Ovary (tissue), 7 donors: ENCODE measurements at regions not wholly inside any gene's neighbourhood (a gene's known extent, or its start where the extent isn't known, plus 50 kb on each side); places are given as distances from the start of the nearest gene placed in this dataset.

Experiments
- DNase-seq, 5 donors: peaks; one replicate each; pipeline ENCODE4 v3.0.0-alpha.2; 2019 to 2020
- H3K27ac ChIP-seq, 2 donors: fragments of 200-600 bp; one replicate each; pipeline versions ENCODE4 v1.5.1 to v1.8.0; 2019 to 2022
- H3K27me3 ChIP-seq: fragments of 200-600 bp; one replicate; pipeline ENCODE4 v1.8.0; 2022
- H3K36me3 ChIP-seq: fragments of 200-600 bp; sonication (generic); one replicate; pipeline ENCODE4 v1.5.1; 2019
- H3K4me1 ChIP-seq: one replicate; pipeline ENCODE4 v1.8.1; 2013; ENCODE audit warnings: mild to moderate bottlenecking, moderate library complexity; ENCODE audit not compliant: insufficient read depth
- H3K4me3 ChIP-seq: fragments of 200-600 bp; sonication (generic); one replicate; pipeline ENCODE4 v1.5.1; 2017
- H3K9me3 ChIP-seq, 2 donors: fragments of 200-600 bp in 1 of 2; sonication (generic) in 1 of 2; one replicate each; pipeline versions ENCODE4 v1.5.1 to v1.8.1; 2013 to 2019; ENCODE audit warnings: mild to moderate bottlenecking in 1 of 2, moderate library complexity in 1 of 2
- CTCF ChIP-seq, 3 donors: fragments of 450-650 bp in 2 of 3; fragments of 200-600 bp in 1 of 3; IDR thresholded peaks; one replicate each; pipeline versions ENCODE4 v1.5.1 to v1.8.0; 2016 to 2022; ENCODE audit warnings: antibody characterized with exemption in 3 of 3, mild to moderate bottlenecking in 1 of 3
- EP300 ChIP-seq: sonication (generic); formaldehyde crosslinking; IDR thresholded peaks from one replicate; pipeline ENCODE4 v1.6.1; 2017; ENCODE audit warnings: antibody characterized with exemption
- POLR2A ChIP-seq: fragments of 450-650 bp; IDR thresholded peaks from one replicate; pipeline ENCODE4 v1.6.1; 2017; ENCODE audit warnings: antibody characterized with exemption, mild to moderate bottlenecking, moderate library complexity
- WGBS, 3 donors: extraction: QIAGEN DNeasy Blood & Tissue Kit in 1 of 3; methylation state at CpG; one replicate each; pipeline versions ENCODE4 v1.1.5 to v1.1.7; 2013 to 2017; 5-methylcytosine and 5-hydroxymethylcytosine counted together
- intact Hi-C, 4 donors: fragments of 100-400 bp; cut with DNase I; formaldehyde crosslinking; loops; one replicate each; pipeline versions ENCODE4 v1.11.0 to v1.15.1; 2022 to 2023
- donor health status: DM: no; HTN: no; CAD: no; lungs with moderate emphysema.
- donor health status: DM: no; HTN: no; CAD: no.
- donor health status: Bipolar disorder and iron deficiency.
- donor health status: DM: no; HTN: no; CAD: no.
- donor health status: DM: yes; HTN: yes; CAD: no.

GRCh38 chr1:38719880-38720279 lies 139.7 kb downstream of the RRAGC start:
- Histone ChIP-seq H3K4me1 (no peaks in the 10 kb centered on the region), H3K9me3 (peaks cover 0 to 5% of the 10 kb centered on the region in 2 donors), H3K4me3 (no peak overlapping the region), H3K36me3 (no peaks in the 10 kb centered on the region), H3K27ac (no peak overlapping the region), H3K27me3 (no peaks in the 10 kb centered on the region)
- no peak for TF ChIP-seq POLR2A
- WGBS, 3 donors = 78 to 81% (median 79%) methylated on average over 7 of the region's 7 CpGs
- intact Hi-C loops = no loop called here
- DNase-seq = no peak

GRCh38 chr1:38718031-38718430 lies 141.5 kb downstream of the RRAGC start:
- Histone ChIP-seq H3K9me3 (peaks cover 0 to 5% of the 10 kb centered on the region in 2 donors), H3K27me3 (no peaks in the 10 kb centered on the region), H3K4me1 (no peaks in the 10 kb centered on the region), H3K27ac (no peak overlapping the region), H3K4me3 (no peak overlapping the region), H3K36me3 (no peaks in the 10 kb centered on the region)
- no peak for DNase-seq
- WGBS, 3 donors = 50 to 61% (median 58%) methylated on average over 8 of the region's 8 CpGs
- TF ChIP-seq CTCF (IDR thresholded peaks at IDR 0.05) = no peak
- TF ChIP-seq POLR2A = no peak
- TF ChIP-seq EP300 = no peak
- intact Hi-C loops = no loop called here

GRCh38 chr1:38716229-38716628 lies 143.3 kb downstream of the RRAGC start:
- intact Hi-C loops = no loop called here
- no peaks in the 10 kb centered on the region for H3K36me3 ChIP-seq
- WGBS, 3 donors = 85 to 92% (median 88%) methylated on average over 2 of the region's 2 CpGs
- peaks cover 0 to 5% of the 10 kb centered on the region in 2 donors for H3K9me3 ChIP-seq
- no peak for DNase-seq
- H3K27me3 ChIP-seq = no peaks in the 10 kb centered on the region
- H3K4me1 ChIP-seq = no peaks in the 10 kb centered on the region
- H3K27ac ChIP-seq = no peak overlapping the region
- H3K4me3 ChIP-seq = no peak overlapping the region
- TF ChIP-seq CTCF (IDR thresholded peaks at IDR 0.05) (no peak), POLR2A (no peak), EP300 (no peak)

GRCh38 chr1:38715415-38715814 lies 144.2 kb downstream of the RRAGC start:
- Histone ChIP-seq H3K4me3 (no peak overlapping the region), H3K4me1 (no peaks in the 10 kb centered on the region), H3K27me3 (no peaks in the 10 kb centered on the region), H3K36me3 (no peaks in the 10 kb centered on the region), H3K27ac (no peak overlapping the region), H3K9me3 (peaks cover 0 to 5% of the 10 kb centered on the region in 2 donors)
- TF ChIP-seq EP300 (no peak), CTCF (IDR thresholded peaks at IDR 0.05) (no peak), POLR2A (no peak)
- intact Hi-C loops = no loop called here
- WGBS, 3 donors = 88 to 95% (median 90%) methylated on average over 9 of the region's 9 CpGs
- no peak for DNase-seq

- Histone ChIP-seq H3K36me3 (no peaks in the 10 kb centered on the region), H3K9me3 (peaks cover 0 to 5% of the 10 kb centered on the region in 2 donors), H3K4me1 (no peaks in the 10 kb centered on the region), H3K27me3 (no peaks in the 10 kb centered on the region), H3K4me3 (no peak overlapping the region), H3K27ac (no peak overlapping the region)
- TF ChIP-seq CTCF (IDR thresholded peaks at IDR 0.05) (no peak), POLR2A (no peak), EP300 (no peak)
- DNase-seq = no peak
- intact Hi-C loops = no loop called here
- WGBS, 3 donors = 67 to 72% (median 70%) methylated on average over 1 of the region's 1 CpG
Observed at GRCh38 chr1:38712046-38712445, 147.5 kb downstream of the RRAGC start.
